Upper lobe of right lung (tissue), 1 donor: ENCODE measurements at regions not wholly inside any gene's neighbourhood (a gene's known extent, or its start where the extent isn't known, plus 50 kb on each side); places are given as distances from the start of the nearest gene placed in this dataset.

Source experiments
- ATAC-seq: fragments of 200-7000 bp; cut with Tn5 transposase; one replicate; pipeline ENCODE4 v1.9.1; 2020; ENCODE audit warnings: mild to moderate bottlenecking, moderate library complexity
- DNase-seq: peaks from one replicate; pipeline ENCODE4 v3.0.0-alpha.2; 2020
- H3K27ac ChIP-seq: fragments of 200-600 bp; one replicate; pipeline ENCODE4 v1.8.0; 2022
- H3K27me3 ChIP-seq: fragments of 200-600 bp; one replicate; pipeline ENCODE4 v1.8.0; 2022; ENCODE audit warnings: mild to moderate bottlenecking
- H3K36me3 ChIP-seq: fragments of 200-600 bp; one replicate; pipeline ENCODE4 v1.8.0; 2022
- H3K4me1 ChIP-seq: fragments of 200-600 bp; one replicate; pipeline ENCODE4 v1.8.0; 2022
- H3K4me3 ChIP-seq: fragments of 200-600 bp; one replicate; pipeline ENCODE4 v1.8.0; 2022; ENCODE audit warnings: mild to moderate bottlenecking
- H3K9me3 ChIP-seq: fragments of 200-600 bp; one replicate; pipeline ENCODE4 v1.8.0; 2022
- intact Hi-C: fragments of 100-400 bp; cut with DNase I; formaldehyde crosslinking; loops from one replicate; pipeline ENCODE4 v1.11.0; 2022
- TF ChIP-seq, protein P1 (sequence below): fragments of 200-600 bp; IDR thresholded peaks from one replicate; pipeline ENCODE4 v1.8.0; 2022; ENCODE audit warnings: antibody characterized with exemption
- donor health status: DM: no; HTN: yes; CAD: no; lungs with severe emphysema.

DNA sequence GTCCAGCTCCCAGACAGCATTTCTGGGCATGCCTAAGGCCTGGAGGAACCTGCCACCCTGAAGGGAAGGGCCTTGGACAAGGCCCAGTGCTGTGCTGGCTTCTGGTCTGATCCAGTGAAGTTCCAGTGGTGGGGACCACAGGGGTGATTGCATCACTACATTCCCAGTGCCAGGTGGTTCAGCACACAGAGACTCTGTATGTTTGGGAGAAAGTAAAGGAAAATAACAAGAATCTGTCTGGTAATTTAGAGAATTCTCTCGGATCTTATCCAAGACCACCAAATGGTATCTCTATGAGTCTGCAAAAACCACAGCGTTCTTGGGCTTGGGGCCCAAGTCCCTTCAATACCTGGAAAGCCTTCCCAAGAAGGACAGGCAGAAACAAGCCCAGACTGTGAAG is 131.8 kb upstream of the MAD2L1 start:
- Histone ChIP-seq H3K27me3 (no peaks in the 10 kb centered on the region), H3K27ac (no peak overlapping the region), H3K36me3 (no peaks in the 10 kb centered on the region), H3K4me3 (no peak overlapping the region), H3K9me3 (no peaks in the 10 kb centered on the region), H3K4me1 (no peaks in the 10 kb centered on the region)
- TF ChIP-seq, protein P1, sequence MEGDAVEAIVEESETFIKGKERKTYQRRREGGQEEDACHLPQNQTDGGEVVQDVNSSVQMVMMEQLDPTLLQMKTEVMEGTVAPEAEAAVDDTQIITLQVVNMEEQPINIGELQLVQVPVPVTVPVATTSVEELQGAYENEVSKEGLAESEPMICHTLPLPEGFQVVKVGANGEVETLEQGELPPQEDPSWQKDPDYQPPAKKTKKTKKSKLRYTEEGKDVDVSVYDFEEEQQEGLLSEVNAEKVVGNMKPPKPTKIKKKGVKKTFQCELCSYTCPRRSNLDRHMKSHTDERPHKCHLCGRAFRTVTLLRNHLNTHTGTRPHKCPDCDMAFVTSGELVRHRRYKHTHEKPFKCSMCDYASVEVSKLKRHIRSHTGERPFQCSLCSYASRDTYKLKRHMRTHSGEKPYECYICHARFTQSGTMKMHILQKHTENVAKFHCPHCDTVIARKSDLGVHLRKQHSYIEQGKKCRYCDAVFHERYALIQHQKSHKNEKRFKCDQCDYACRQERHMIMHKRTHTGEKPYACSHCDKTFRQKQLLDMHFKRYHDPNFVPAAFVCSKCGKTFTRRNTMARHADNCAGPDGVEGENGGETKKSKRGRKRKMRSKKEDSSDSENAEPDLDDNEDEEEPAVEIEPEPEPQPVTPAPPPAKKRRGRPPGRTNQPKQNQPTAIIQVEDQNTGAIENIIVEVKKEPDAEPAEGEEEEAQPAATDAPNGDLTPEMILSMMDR, result no peak
- intact Hi-C loops, result no loop called here
- DNase-seq (no peak), ATAC-seq (no peak)

DNA sequence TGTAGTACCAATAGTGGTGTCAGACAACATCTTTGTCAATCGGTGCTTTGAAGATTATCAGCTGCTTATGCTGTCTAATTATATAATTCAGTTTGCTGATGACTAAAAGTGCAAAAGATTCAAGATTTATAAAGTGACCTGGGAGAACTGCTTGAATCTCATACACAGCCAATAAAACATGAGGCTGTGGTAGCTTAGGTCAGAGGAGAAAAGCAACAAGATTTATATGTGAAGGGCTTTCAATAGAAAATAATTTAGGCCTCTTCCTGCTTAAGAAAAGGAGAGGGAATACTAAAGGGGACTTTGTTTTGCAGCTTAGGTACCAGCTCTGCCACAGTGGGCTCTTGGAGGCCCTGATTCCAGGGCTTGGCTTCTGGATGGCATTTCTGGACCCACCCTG is 111.0 kb upstream of the MAD2L1 start:
- H3K4me3 ChIP-seq, result no peak overlapping the region
- intact Hi-C loops, result no loop called here
- no peaks in the 10 kb centered on the region for H3K36me3 ChIP-seq
- ATAC-seq, result no peak
- no peaks in the 10 kb centered on the region for H3K27me3 ChIP-seq
- no peak for DNase-seq
- TF ChIP-seq, protein P1, result no peak
- H3K27ac ChIP-seq, result no peak overlapping the region
- peaks cover 8% of the 10 kb centered on the region for H3K9me3 ChIP-seq
- H3K4me1 ChIP-seq, result no peaks in the 10 kb centered on the region

DNA sequence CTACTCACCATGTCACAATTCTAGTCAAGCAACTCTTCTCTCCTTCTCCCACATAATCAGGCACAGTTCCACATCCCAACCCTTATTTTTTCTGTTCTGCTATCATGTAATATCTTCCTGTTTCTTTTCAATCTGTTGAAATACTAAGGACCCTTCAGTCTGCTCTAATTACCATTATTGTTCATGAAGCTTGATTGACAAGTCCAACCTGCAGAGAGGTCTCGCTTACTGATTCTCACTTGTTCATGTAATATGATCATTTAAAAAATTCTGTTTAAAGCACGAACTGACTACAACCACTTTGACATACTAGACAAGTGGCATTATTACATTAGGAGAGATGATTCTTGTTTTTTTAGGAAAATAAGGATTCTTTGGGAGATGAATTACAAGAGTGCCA is 108.6 kb upstream of the MAD2L1 start:
- Histone ChIP-seq H3K27ac (no peak overlapping the region), H3K27me3 (no peaks in the 10 kb centered on the region), H3K4me3 (no peak overlapping the region), H3K4me1 (no peaks in the 10 kb centered on the region), H3K9me3 (no peaks in the 10 kb centered on the region), H3K36me3 (no peaks in the 10 kb centered on the region)
- TF ChIP-seq, protein P1, result no peak
- intact Hi-C loops, result no loop called here
- no peak for ATAC-seq
- no peak for DNase-seq

DNA sequence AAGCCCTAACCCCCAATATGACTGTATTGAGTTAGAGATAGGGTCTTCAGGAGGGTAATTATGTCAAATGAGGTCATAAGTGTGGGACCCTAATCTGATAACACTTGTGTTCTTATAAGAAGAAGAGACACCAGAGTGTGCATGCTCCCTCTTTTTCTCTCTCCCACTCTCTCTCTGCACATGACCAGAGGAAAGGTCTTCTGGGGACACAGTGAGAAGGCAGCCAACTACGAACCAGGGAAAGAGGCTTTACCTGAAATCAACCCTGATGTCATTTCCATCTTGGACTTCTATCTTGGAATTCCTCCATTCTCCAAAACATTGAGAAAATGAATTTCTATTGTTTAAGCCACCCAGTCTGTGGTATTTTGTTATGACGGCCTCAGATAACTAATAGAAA is 97.2 kb upstream of the MAD2L1 start:
- no peak for ATAC-seq
- no peak for DNase-seq
- no peaks in the 10 kb centered on the region for H3K27me3 ChIP-seq
- no peaks in the 10 kb centered on the region for H3K9me3 ChIP-seq
- H3K4me1 ChIP-seq, result no peaks in the 10 kb centered on the region
- H3K4me3 ChIP-seq, result no peak overlapping the region
- H3K36me3 ChIP-seq, result no peaks in the 10 kb centered on the region
- H3K27ac ChIP-seq, result no peak overlapping the region
- intact Hi-C loops, result no loop called here
- TF ChIP-seq, protein P1, result no peak

DNA sequence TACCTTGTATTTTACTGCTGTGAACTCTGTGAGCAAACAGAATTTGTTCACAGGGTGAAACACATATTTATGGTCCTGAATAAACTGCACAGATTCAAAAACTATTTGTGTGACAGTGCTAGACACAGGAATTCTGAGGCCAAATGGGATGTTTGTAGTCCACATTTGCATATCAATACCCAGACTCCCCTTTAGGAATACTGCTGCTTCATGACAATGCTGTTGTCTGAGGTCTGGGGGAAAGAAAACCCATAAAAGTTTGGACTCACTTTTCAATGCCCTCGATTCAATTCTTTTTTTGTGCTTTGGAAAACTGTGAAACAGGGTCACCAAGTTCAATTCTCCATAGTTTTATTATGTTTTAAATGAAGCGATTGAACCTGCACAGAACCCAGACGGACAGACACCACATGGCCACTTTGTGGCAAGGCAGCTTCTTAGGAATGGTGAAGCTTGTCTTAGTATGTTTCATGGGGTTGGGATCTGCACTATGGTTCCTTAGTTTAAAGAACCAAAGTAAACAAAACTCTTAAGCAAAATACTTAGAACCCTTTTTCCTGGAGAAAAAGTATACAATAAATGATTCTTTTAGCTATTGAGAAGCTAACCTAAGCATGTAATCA is 92.3 kb upstream of the MAD2L1 start:
- ATAC-seq (no peak), DNase-seq (no peak)
- H3K9me3 ChIP-seq, result no peaks in the 10 kb centered on the region
- H3K4me3 ChIP-seq, result no peak overlapping the region
- TF ChIP-seq, protein P1, result no peak
- no peaks in the 10 kb centered on the region for H3K4me1 ChIP-seq
- H3K27ac ChIP-seq, result no peak overlapping the region
- intact Hi-C loops, result no loop called here
- no peaks in the 10 kb centered on the region for H3K27me3 ChIP-seq
- no peaks in the 10 kb centered on the region for H3K36me3 ChIP-seq

DNA sequence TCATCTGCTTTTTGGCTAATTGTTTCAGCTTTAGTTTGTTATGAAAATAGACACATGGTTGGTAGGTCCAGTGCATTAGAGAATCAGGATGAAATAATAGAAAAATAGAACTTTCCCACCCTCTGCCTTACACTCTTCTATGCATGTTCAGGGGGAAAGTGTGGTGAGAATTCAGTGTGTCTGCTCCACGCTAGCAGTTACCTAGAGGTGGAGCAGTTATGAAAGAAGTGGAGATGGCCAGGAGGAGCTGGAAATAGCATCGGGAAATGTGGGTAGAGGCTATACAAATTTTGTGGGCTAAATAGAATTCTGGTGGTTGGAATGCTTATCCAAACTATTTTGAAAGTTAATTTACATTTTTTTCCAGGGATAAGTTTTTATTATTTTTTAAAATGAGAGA is 91.4 kb upstream of the MAD2L1 start:
- Histone ChIP-seq H3K36me3 (no peaks in the 10 kb centered on the region), H3K4me3 (no peak overlapping the region), H3K27ac (no peak overlapping the region), H3K27me3 (no peaks in the 10 kb centered on the region), H3K9me3 (no peaks in the 10 kb centered on the region), H3K4me1 (no peaks in the 10 kb centered on the region)
- TF ChIP-seq, protein P1, result no peak
- intact Hi-C loops, result no loop called here
- no peak for ATAC-seq
- no peak for DNase-seq
